Caki2 (cell line): ENCODE measurements at regions not wholly inside any gene's neighbourhood (a gene's known extent, or its start where the extent isn't known, plus 50 kb on each side); places are given as distances from the start of the nearest gene placed in this dataset.
"Not testable (repeated sequence)": the region's sequence is repeated elsewhere in the genome, so short reads cannot be mapped to it uniquely, and the experiment has no call there.

Source experiments
- DNase-seq: peaks from one replicate; pipeline ENCODE4 v3.0.0-alpha.2; 2015; ENCODE audit warnings: low read depth
- in situ Hi-C: cut with HindIII; loops from 2 replicates; pipeline ENCODE4 v1.10.0; 2016; ENCODE audit warnings: low sequenced_read_pairs, low pct_unique_long_range_greater_than_20kb, mixed read lengths

GRCh38 chr18:71388148-71388547, 1099.3 kb downstream of the SOCS6 start:
- in situ Hi-C loops: no loop called here
- DNase-seq: no peak

- in situ Hi-C loops: no loop called here
- no peak for DNase-seq
Measured at GRCh38 chr18:71374294-71375000, 1085.6 kb downstream of the SOCS6 start.

GRCh38 chr18:71371951-71372605, 1083.2 kb downstream of the SOCS6 start:
- DNase-seq: no peak
- in situ Hi-C loops: no loop called here

GRCh38 chr18:71370671-71371445, 1082.0 kb downstream of the SOCS6 start:
- no peak for DNase-seq
- in situ Hi-C loops: no loop called here

- DNase-seq: no peak
- in situ Hi-C loops: no loop called here
Measured at GRCh38 chr18:71370095-71370494, 1081.2 kb downstream of the SOCS6 start.

GRCh38 chr18:71362140-71362539, 1073.3 kb downstream of the SOCS6 start:
- DNase-seq: no peak
- in situ Hi-C loops: no loop called here

GRCh38 chr18:71355599-71355998, 1066.8 kb downstream of the SOCS6 start:
- DNase-seq, in situ Hi-C loops: not testable (repeated sequence)

GRCh38 chr18:71352618-71353017, 1063.8 kb downstream of the SOCS6 start:
- in situ Hi-C loops: no loop called here

GRCh38 chr18:71336576-71337210, 1047.8 kb downstream of the SOCS6 start:
- no peak for DNase-seq
- in situ Hi-C loops: no loop called here

More at GRCh38 chr18:71352618-71353017, 1063.8 kb downstream of the SOCS6 start:
- no peak for DNase-seq

GRCh38 chr18:71329563-71329962, 1040.7 kb downstream of the SOCS6 start:
- no peak for DNase-seq
- in situ Hi-C loops: no loop called here

GRCh38 chr18:71329114-71329513, 1040.3 kb downstream of the SOCS6 start:
- in situ Hi-C loops: no loop called here
- no peak for DNase-seq

- DNase-seq: no peak
- in situ Hi-C loops: no loop called here
Measured at GRCh38 chr18:71327850-71328249, 1039.0 kb downstream of the SOCS6 start.

GRCh38 chr18:71327441-71327840, 1038.6 kb downstream of the SOCS6 start:
- in situ Hi-C loops: no loop called here
- DNase-seq: no peak

GRCh38 chr18:71326826-71327225, 1038.0 kb downstream of the SOCS6 start:
- in situ Hi-C loops: no loop called here
- no peak for DNase-seq

GRCh38 chr18:71324356-71324755, 1035.5 kb downstream of the SOCS6 start:
- in situ Hi-C loops: no loop called here
- no peak for DNase-seq

GRCh38 chr18:71322201-71322600, 1033.4 kb downstream of the SOCS6 start:
- in situ Hi-C loops: no loop called here
- DNase-seq: no peak

- in situ Hi-C loops: no loop called here
- DNase-seq: no peak
Measured at GRCh38 chr18:71321319-71321718, 1032.5 kb downstream of the SOCS6 start.

GRCh38 chr18:71304856-71305255, 1016.0 kb downstream of the SOCS6 start:
- in situ Hi-C loops: no loop called here

GRCh38 chr18:71303743-71304142, 1014.9 kb downstream of the SOCS6 start:
- DNase-seq, in situ Hi-C loops: not testable (repeated sequence)

More at GRCh38 chr18:71304856-71305255, 1016.0 kb downstream of the SOCS6 start:
- no peak for DNase-seq
